Uterus (tissue), 2 donors: ENCODE measurements at regions not wholly inside any gene's neighbourhood (a gene's known extent, or its start where the extent isn't known, plus 50 kb on each side); places are given as distances from the start of the nearest gene placed in this dataset.

Source experiments
- CTCF ChIP-seq, 4 experiments: fragments of 200-600 bp in 2 of 4; fragments of 450-650 bp in 2 of 4; sonication (generic) in 2 of 4; IDR thresholded peaks; one replicate each; pipeline ENCODE4 v1.5.1; 2016 to 2019; ENCODE audit warnings: antibody characterized with exemption in 4 of 4, mild to moderate bottlenecking in 2 of 4, moderate library complexity in 1 of 4
- POLR2A ChIP-seq, 2 donors: fragments of 450-650 bp; IDR thresholded peaks; one replicate each; pipeline ENCODE4 v1.6.1; 2016; ENCODE audit warnings: antibody characterized with exemption in 2 of 2, mild to moderate bottlenecking in 1 of 2, moderate library complexity in 1 of 2

GRCh38 chr6:167678102-167679101 lies 148.3 kb upstream of the AFDN start:
- TF ChIP-seq CTCF (IDR thresholded peaks at IDR 0.05), result no peak
- no peak for TF ChIP-seq POLR2A (IDR thresholded peaks at IDR 0.05)
